HL-60 (cell line): ENCODE measurements at regions not wholly inside any gene's neighbourhood (a gene's known extent, or its start where the extent isn't known, plus 50 kb on each side); places are given as distances from the start of the nearest gene placed in this dataset.

Experiments
- DNase-seq, 2 experiments: peaks; one replicate each; pipeline ENCODE4 v3.0.0-alpha.2; 2010 to 2020; ENCODE audit warnings: low read depth in 1 of 2, low spot score in 1 of 2
- H3K27ac ChIP-seq: fragments of 250-450 bp; sonication (Bioruptor Pico); replicated peaks from 2 replicates; pipeline ENCODE4 v1.5.1; 2020; ENCODE audit warnings: mild to moderate bottlenecking, moderate library complexity
- H3K27me3 ChIP-seq: fragments of 250-450 bp; sonication (Bioruptor Pico); 2 replicates; pipeline ENCODE4 v1.5.1; 2021; ENCODE audit warnings: mild to moderate bottlenecking, moderate library complexity; ENCODE audit not compliant: insufficient read depth, poor library complexity, severe bottlenecking
- H3K4me3 ChIP-seq: replicated peaks from 2 replicates; pipeline ENCODE4 v1.5.1; 2011; ENCODE audit warnings: mild to moderate bottlenecking, control low read depth, low read length; ENCODE audit not compliant: insufficient read depth
- GABPA ChIP-seq: IDR thresholded peaks from 2 replicates; pipeline ENCODE4 v1.6.1; 2012; ENCODE audit warnings: low read depth
- POLR2AphosphoS5 ChIP-seq: IDR thresholded peaks from 2 replicates; pipeline ENCODE4 v1.6.1; 2012; ENCODE audit warnings: low read depth
- SPI1 ChIP-seq: IDR thresholded peaks from 2 replicates; pipeline ENCODE4 v1.6.1; 2012; ENCODE audit warnings: low read depth, mild to moderate bottlenecking, borderline replicate concordance
- TF ChIP-seq, protein P1 (sequence below): IDR thresholded peaks from one replicate; pipeline ENCODE4 v1.5.1; 2011; ENCODE audit warnings: low read length, control low read depth, inconsistent platforms; ENCODE audit not compliant: insufficient read depth
- TF ChIP-seq, protein P2 (sequence below): IDR thresholded peaks from 2 replicates; pipeline ENCODE4 v1.6.1; 2012; ENCODE audit warnings: low read depth; ENCODE audit not compliant: insufficient replicate concordance

DNA sequence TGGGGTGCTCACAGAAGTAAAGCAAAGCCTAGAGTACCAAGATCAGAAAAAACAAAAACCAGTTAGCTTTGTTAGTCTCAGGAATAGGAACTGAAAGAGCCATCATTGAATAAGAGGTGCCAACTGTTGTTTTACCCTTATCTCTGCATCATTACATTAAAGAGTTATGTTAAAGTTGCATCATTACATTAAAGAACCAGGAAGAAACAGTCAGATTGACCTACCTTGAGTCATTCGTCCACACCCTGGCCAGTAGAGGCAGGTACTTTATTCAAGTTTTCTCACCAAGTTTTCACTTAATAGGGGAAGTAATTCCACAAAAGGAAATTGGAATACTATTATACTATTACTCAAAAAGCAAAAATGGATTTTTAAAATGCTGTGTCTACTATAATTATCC is 121.7 kb upstream of the CNOT2 start:
- Histone ChIP-seq H3K27me3 (no peaks in the 10 kb centered on the region), H3K4me3 (no peak overlapping the region), H3K27ac (no peak overlapping the region)
- TF ChIP-seq, protein P1, sequence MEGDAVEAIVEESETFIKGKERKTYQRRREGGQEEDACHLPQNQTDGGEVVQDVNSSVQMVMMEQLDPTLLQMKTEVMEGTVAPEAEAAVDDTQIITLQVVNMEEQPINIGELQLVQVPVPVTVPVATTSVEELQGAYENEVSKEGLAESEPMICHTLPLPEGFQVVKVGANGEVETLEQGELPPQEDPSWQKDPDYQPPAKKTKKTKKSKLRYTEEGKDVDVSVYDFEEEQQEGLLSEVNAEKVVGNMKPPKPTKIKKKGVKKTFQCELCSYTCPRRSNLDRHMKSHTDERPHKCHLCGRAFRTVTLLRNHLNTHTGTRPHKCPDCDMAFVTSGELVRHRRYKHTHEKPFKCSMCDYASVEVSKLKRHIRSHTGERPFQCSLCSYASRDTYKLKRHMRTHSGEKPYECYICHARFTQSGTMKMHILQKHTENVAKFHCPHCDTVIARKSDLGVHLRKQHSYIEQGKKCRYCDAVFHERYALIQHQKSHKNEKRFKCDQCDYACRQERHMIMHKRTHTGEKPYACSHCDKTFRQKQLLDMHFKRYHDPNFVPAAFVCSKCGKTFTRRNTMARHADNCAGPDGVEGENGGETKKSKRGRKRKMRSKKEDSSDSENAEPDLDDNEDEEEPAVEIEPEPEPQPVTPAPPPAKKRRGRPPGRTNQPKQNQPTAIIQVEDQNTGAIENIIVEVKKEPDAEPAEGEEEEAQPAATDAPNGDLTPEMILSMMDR = no peak
- no peak for TF ChIP-seq SPI1
- no peak for TF ChIP-seq POLR2AphosphoS5
- TF ChIP-seq GABPA = no peak
- TF ChIP-seq, protein P2, sequence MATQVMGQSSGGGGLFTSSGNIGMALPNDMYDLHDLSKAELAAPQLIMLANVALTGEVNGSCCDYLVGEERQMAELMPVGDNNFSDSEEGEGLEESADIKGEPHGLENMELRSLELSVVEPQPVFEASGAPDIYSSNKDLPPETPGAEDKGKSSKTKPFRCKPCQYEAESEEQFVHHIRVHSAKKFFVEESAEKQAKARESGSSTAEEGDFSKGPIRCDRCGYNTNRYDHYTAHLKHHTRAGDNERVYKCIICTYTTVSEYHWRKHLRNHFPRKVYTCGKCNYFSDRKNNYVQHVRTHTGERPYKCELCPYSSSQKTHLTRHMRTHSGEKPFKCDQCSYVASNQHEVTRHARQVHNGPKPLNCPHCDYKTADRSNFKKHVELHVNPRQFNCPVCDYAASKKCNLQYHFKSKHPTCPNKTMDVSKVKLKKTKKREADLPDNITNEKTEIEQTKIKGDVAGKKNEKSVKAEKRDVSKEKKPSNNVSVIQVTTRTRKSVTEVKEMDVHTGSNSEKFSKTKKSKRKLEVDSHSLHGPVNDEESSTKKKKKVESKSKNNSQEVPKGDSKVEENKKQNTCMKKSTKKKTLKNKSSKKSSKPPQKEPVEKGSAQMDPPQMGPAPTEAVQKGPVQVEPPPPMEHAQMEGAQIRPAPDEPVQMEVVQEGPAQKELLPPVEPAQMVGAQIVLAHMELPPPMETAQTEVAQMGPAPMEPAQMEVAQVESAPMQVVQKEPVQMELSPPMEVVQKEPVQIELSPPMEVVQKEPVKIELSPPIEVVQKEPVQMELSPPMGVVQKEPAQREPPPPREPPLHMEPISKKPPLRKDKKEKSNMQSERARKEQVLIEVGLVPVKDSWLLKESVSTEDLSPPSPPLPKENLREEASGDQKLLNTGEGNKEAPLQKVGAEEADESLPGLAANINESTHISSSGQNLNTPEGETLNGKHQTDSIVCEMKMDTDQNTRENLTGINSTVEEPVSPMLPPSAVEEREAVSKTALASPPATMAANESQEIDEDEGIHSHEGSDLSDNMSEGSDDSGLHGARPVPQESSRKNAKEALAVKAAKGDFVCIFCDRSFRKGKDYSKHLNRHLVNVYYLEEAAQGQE = no peak
- no peak for DNase-seq

DNA sequence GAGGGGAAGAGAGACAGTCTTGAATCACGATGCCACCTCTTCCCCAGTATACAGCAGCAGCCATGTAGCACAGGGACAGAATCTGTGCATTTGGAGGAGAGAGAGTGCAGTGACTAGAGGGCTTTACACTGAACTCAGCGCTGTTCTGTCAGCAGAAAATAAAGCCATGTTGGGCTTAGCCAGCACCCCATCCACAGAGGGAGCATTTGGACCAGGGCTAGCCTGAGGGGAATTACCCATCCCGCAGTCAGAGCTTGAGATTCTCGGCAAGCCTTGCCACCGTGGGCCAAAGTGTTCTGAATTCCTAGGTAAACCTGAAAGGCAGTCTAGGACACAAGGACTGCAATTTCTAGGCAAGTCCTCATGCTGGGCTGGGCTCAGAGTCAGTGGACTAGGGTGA is 120.4 kb upstream of the CNOT2 start:
- no peak for DNase-seq
- H3K27me3 ChIP-seq = no peaks in the 10 kb centered on the region
- H3K27ac ChIP-seq = no peak overlapping the region
- TF ChIP-seq, protein P2 = no peak
- TF ChIP-seq POLR2AphosphoS5 (no peak), SPI1 (no peak), GABPA (no peak)
- TF ChIP-seq, protein P1 = no peak
- no peak overlapping the region for H3K4me3 ChIP-seq

DNA sequence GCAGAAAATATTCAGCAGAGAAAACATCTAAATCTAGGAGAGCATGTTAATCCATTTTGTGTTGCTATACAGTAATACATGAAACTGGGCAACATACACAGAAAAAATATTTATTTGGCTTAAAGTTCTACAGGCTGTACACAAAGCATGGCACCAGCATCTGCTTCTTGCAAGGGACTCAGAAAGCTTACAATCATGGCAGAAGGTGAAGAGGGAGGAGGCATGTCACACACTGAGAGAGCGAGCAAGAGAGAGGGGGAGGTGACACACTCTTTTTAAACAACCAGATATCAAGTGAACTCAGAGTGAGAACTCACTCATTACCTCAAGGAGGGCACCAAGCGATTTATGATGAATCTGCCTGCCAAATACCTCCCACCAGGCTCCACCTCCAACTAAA is 94.2 kb upstream of the CNOT2 start:
- TF ChIP-seq GABPA = no peak
- TF ChIP-seq, protein P1 = no peak
- TF ChIP-seq SPI1 = no peak
- TF ChIP-seq, protein P2 = no peak
- no peak for TF ChIP-seq POLR2AphosphoS5
- H3K27ac ChIP-seq = no peak overlapping the region
- H3K27me3 ChIP-seq = no peaks in the 10 kb centered on the region
- DNase-seq = no peak
- H3K4me3 ChIP-seq = no peak overlapping the region
